Lower lobe of right lung (tissue), 2 donors: ENCODE measurements at regions not wholly inside any gene's neighbourhood (a gene's known extent, or its start where the extent isn't known, plus 50 kb on each side); places are given as distances from the start of the nearest gene placed in this dataset.

ENCODE experiments used
- ATAC-seq, 2 donors: fragments of 200-7000 bp; cut with Tn5 transposase; one replicate each; pipeline ENCODE4 v1.9.1; 2020 to 2022; ENCODE audit warnings: mild to moderate bottlenecking in 2 of 2, moderate library complexity in 2 of 2
- DNase-seq: peaks from one replicate; pipeline ENCODE4 v3.0.0-alpha.2; 2020
- H3K27ac ChIP-seq: fragments of 200-600 bp; one replicate; pipeline ENCODE4 v1.8.0; 2022
- H3K27me3 ChIP-seq: fragments of 200-600 bp; one replicate; pipeline ENCODE4 v1.8.0; 2022; ENCODE audit warnings: low read depth
- H3K36me3 ChIP-seq: fragments of 200-600 bp; one replicate; pipeline ENCODE4 v1.8.0; 2022; ENCODE audit warnings: mild to moderate bottlenecking
- H3K4me1 ChIP-seq: fragments of 200-600 bp; one replicate; pipeline ENCODE4 v1.8.0; 2022
- H3K4me3 ChIP-seq: fragments of 200-600 bp; one replicate; pipeline ENCODE4 v1.8.0; 2022; ENCODE audit warnings: mild to moderate bottlenecking
- H3K9me3 ChIP-seq: fragments of 200-600 bp; one replicate; pipeline ENCODE4 v1.8.0; 2022
- CTCF ChIP-seq: fragments of 200-600 bp; IDR thresholded peaks from one replicate; pipeline ENCODE4 v1.8.0; 2022; ENCODE audit warnings: antibody characterized with exemption, mild to moderate bottlenecking
- intact Hi-C: fragments of 100-400 bp; cut with DNase I; formaldehyde crosslinking; loops from one replicate; pipeline ENCODE4 v1.11.0; 2022
- donor health status: DM: no; HTN: yes; CAD: no; lungs with severe emphysema.

GRCh38 chr6:23969344-23969743, 156.7 kb upstream of the NRSN1 start:
- ATAC-seq, result no peak
- Histone ChIP-seq H3K27me3 (no peaks in the 10 kb centered on the region), H3K36me3 (no peaks in the 10 kb centered on the region), H3K27ac (no peak overlapping the region), H3K4me1 (no peaks in the 10 kb centered on the region), H3K9me3 (no peaks in the 10 kb centered on the region), H3K4me3 (no peak overlapping the region)
- no peak for DNase-seq
- no peak for TF ChIP-seq CTCF
- intact Hi-C loops, result no loop called here

GRCh38 chr6:23977706-23978105, 148.3 kb upstream of the NRSN1 start:
- H3K27ac ChIP-seq, result no peak overlapping the region
- no peaks in the 10 kb centered on the region for H3K36me3 ChIP-seq
- H3K27me3 ChIP-seq, result no peaks in the 10 kb centered on the region
- ATAC-seq, result no peak
- H3K4me3 ChIP-seq, result no peak overlapping the region
- no peaks in the 10 kb centered on the region for H3K9me3 ChIP-seq
- H3K4me1 ChIP-seq, result no peaks in the 10 kb centered on the region
- TF ChIP-seq CTCF, result no peak
- intact Hi-C loops, result no loop called here
- DNase-seq, result no peak

- H3K27me3 ChIP-seq, result no peaks in the 10 kb centered on the region
- intact Hi-C loops, result no loop called here
- H3K9me3 ChIP-seq, result no peaks in the 10 kb centered on the region
- H3K36me3 ChIP-seq, result no peaks in the 10 kb centered on the region
- no peak overlapping the region for H3K27ac ChIP-seq
- DNase-seq (no peak), ATAC-seq (no peak)
- no peaks in the 10 kb centered on the region for H3K4me1 ChIP-seq
- no peak for TF ChIP-seq CTCF
- no peak overlapping the region for H3K4me3 ChIP-seq
Measured at GRCh38 chr6:23980965-23981364, 145.1 kb upstream of the NRSN1 start.

GRCh38 chr6:23981923-23982322, 144.1 kb upstream of the NRSN1 start:
- no peaks in the 10 kb centered on the region for H3K36me3 ChIP-seq
- DNase-seq (no peak), ATAC-seq (no peak)
- H3K4me3 ChIP-seq, result no peak overlapping the region
- intact Hi-C loops, result no loop called here
- H3K27ac ChIP-seq, result no peak overlapping the region
- no peaks in the 10 kb centered on the region for H3K9me3 ChIP-seq
- H3K4me1 ChIP-seq, result no peaks in the 10 kb centered on the region
- TF ChIP-seq CTCF, result no peak
- H3K27me3 ChIP-seq, result no peaks in the 10 kb centered on the region

- Histone ChIP-seq H3K4me3 (no peak overlapping the region), H3K36me3 (no peaks in the 10 kb centered on the region), H3K27me3 (no peaks in the 10 kb centered on the region), H3K9me3 (no peaks in the 10 kb centered on the region), H3K27ac (no peak overlapping the region), H3K4me1 (no peaks in the 10 kb centered on the region)
- ATAC-seq, result no peak
- no peak for TF ChIP-seq CTCF
- DNase-seq, result no peak
- intact Hi-C loops, result no loop called here
Measured at GRCh38 chr6:23983735-23984134, 142.3 kb upstream of the NRSN1 start.

GRCh38 chr6:23985015-23985414, 141.0 kb upstream of the NRSN1 start:
- intact Hi-C loops, result no loop called here
- ATAC-seq, result no peak
- no peak for DNase-seq
- no peak overlapping the region for H3K4me3 ChIP-seq
- H3K36me3 ChIP-seq, result no peaks in the 10 kb centered on the region
- H3K27ac ChIP-seq, result no peak overlapping the region
- no peaks in the 10 kb centered on the region for H3K9me3 ChIP-seq
- H3K27me3 ChIP-seq, result no peaks in the 10 kb centered on the region
- H3K4me1 ChIP-seq, result no peaks in the 10 kb centered on the region
- TF ChIP-seq CTCF, result no peak
